ENCODE measurements at regions not wholly inside any gene's neighbourhood (a gene's known extent, or its start where the extent isn't known, plus 50 kb on each side); places are given as distances from the start of the nearest gene placed in this dataset.

- Histone ChIP-seq H3K4me2 (no peak overlapping the region), H3K27me3 (ENCODE audit: insufficient read depth, low read depth) (no peaks in the 10 kb centered on the region), H3K9ac (no peak overlapping the region), H3K36me3 (ENCODE audit: insufficient read depth) (no peaks in the 10 kb centered on the region), H2AFZ (ENCODE audit: low read depth) (no peak overlapping the region), H4K20me1 (ENCODE audit: insufficient read depth) (no peaks in the 10 kb centered on the region), H3K4me3 (IDR thresholded peaks at IDR 0.05; ENCODE audit: insufficient read depth, low read depth, low read length) (no peak overlapping the region), H3K79me2 (ENCODE audit: insufficient read depth, low read depth) (no peaks in the 10 kb centered on the region), H3K4me1 (ENCODE audit: low read depth, poor library complexity, severe bottlenecking) (peaks cover 11% of the 10 kb centered on the region), H3K27ac (no peak overlapping the region)
- no peak for TF ChIP-seq CTCF (conservative IDR thresholded peaks at IDR 0.05; ENCODE audit: low read depth, low read length)
These were observed 120.7 kb downstream of the NAA11 start for GRCh38 chr4:79205121-79205520.

GRCh38 chr4:79201971-79202370 is 123.9 kb downstream of the NAA11 start:
- Histone ChIP-seq H3K4me2 (no peak overlapping the region), H3K9ac (no peak overlapping the region), H2AFZ (ENCODE audit: low read depth) (no peak overlapping the region), H3K79me2 (ENCODE audit: insufficient read depth, low read depth) (no peaks in the 10 kb centered on the region), H3K27ac (no peak overlapping the region), H3K4me1 (ENCODE audit: low read depth, poor library complexity, severe bottlenecking) (peaks cover 40% of the 10 kb centered on the region), H4K20me1 (ENCODE audit: insufficient read depth) (no peaks in the 10 kb centered on the region), H3K4me3 (IDR thresholded peaks at IDR 0.05; ENCODE audit: insufficient read depth, low read depth, low read length) (no peak overlapping the region), H3K36me3 (ENCODE audit: insufficient read depth) (no peaks in the 10 kb centered on the region), H3K27me3 (ENCODE audit: insufficient read depth, low read depth) (no peaks in the 10 kb centered on the region)
- no peak for TF ChIP-seq CTCF (conservative IDR thresholded peaks at IDR 0.05; ENCODE audit: low read depth, low read length)

- no peak for TF ChIP-seq CTCF (conservative IDR thresholded peaks at IDR 0.05; ENCODE audit: low read depth, low read length)
- Histone ChIP-seq H3K79me2 (ENCODE audit: insufficient read depth, low read depth) (no peaks in the 10 kb centered on the region), H3K27me3 (ENCODE audit: insufficient read depth, low read depth) (no peaks in the 10 kb centered on the region), H3K36me3 (ENCODE audit: insufficient read depth) (no peaks in the 10 kb centered on the region), H3K4me3 (IDR thresholded peaks at IDR 0.05; ENCODE audit: insufficient read depth, low read depth, low read length) (peak overlapping the region; percentile 24), H2AFZ (ENCODE audit: low read depth) (peak overlapping the region; percentile 8; the same call in 1 of the 2 replicates), H3K4me2 (peak overlapping the region; percentile 70), H3K27ac (peak overlapping the region; percentile 67), H3K4me1 (ENCODE audit: low read depth, poor library complexity, severe bottlenecking) (peaks cover 40% of the 10 kb centered on the region), H4K20me1 (ENCODE audit: insufficient read depth) (no peaks in the 10 kb centered on the region), H3K9ac (no peak overlapping the region)
These were observed 126.1 kb downstream of the NAA11 start for GRCh38 chr4:79199743-79200142.

- peaks cover 40% of the 10 kb centered on the region for H3K4me1 ChIP-seq (ENCODE audit: low read depth, poor library complexity, severe bottlenecking)
- H3K4me2 ChIP-seq = peak overlapping the region; percentile 70
- no peak for TF ChIP-seq CTCF (conservative IDR thresholded peaks at IDR 0.05; ENCODE audit: low read depth, low read length)
- H3K79me2 ChIP-seq (ENCODE audit: insufficient read depth, low read depth) = no peaks in the 10 kb centered on the region
- H3K36me3 ChIP-seq (ENCODE audit: insufficient read depth) = no peaks in the 10 kb centered on the region
- no peaks in the 10 kb centered on the region for H4K20me1 ChIP-seq (ENCODE audit: insufficient read depth)
- no peaks in the 10 kb centered on the region for H3K27me3 ChIP-seq (ENCODE audit: insufficient read depth, low read depth)
- peak overlapping the region; percentile 67 for H3K27ac ChIP-seq
- no peak overlapping the region for H3K9ac ChIP-seq
- H2AFZ ChIP-seq (ENCODE audit: low read depth) = peak overlapping the region; percentile 8; the same call in 1 of the 2 replicates
- H3K4me3 ChIP-seq (IDR thresholded peaks at IDR 0.05; ENCODE audit: insufficient read depth, low read depth, low read length) = peak overlapping the region; percentile 24
These were observed 126.8 kb downstream of the NAA11 start for GRCh38 chr4:79198951-79199587.
